ENCODE measurements at regions not wholly inside any gene's neighbourhood (a gene's known extent, or its start where the extent isn't known, plus 50 kb on each side); places are given as distances from the start of the nearest gene placed in this dataset.
A peak's percentile ranks its signal among the peaks of the same experiment; 100 is the strongest.

- H3K4me3 Mint-ChIP-seq = no peak overlapping the region
- no peaks in the 10 kb centered on the region for H3K36me3 Mint-ChIP-seq (ENCODE audit: low read depth)
- TF ChIP-seq, protein P1, sequence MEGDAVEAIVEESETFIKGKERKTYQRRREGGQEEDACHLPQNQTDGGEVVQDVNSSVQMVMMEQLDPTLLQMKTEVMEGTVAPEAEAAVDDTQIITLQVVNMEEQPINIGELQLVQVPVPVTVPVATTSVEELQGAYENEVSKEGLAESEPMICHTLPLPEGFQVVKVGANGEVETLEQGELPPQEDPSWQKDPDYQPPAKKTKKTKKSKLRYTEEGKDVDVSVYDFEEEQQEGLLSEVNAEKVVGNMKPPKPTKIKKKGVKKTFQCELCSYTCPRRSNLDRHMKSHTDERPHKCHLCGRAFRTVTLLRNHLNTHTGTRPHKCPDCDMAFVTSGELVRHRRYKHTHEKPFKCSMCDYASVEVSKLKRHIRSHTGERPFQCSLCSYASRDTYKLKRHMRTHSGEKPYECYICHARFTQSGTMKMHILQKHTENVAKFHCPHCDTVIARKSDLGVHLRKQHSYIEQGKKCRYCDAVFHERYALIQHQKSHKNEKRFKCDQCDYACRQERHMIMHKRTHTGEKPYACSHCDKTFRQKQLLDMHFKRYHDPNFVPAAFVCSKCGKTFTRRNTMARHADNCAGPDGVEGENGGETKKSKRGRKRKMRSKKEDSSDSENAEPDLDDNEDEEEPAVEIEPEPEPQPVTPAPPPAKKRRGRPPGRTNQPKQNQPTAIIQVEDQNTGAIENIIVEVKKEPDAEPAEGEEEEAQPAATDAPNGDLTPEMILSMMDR (IDR thresholded peaks at IDR 0.05) = no peak
- no peak overlapping the region for H3K27ac Mint-ChIP-seq
- H3K27me3 Mint-ChIP-seq (ENCODE audit: insufficient read depth) = peaks cover 1% of the 10 kb centered on the region; the same call in 1 of the 2 replicates
- no peak for DNase-seq
- peaks cover 52% of the 10 kb centered on the region for H3K9me3 Mint-ChIP-seq
- no peaks in the 10 kb centered on the region for H3K4me1 Mint-ChIP-seq (ENCODE audit: low read depth)
Observed at GRCh38 chr1:232725305-232726047, 79.7 kb upstream of the MAP10 start.

GRCh38 chr1:232726048-232726779 lies 79.0 kb upstream of the MAP10 start:
- no peaks in the 10 kb centered on the region for H3K36me3 Mint-ChIP-seq (ENCODE audit: low read depth)
- no peak overlapping the region for H3K4me3 Mint-ChIP-seq
- TF ChIP-seq, protein P1 (IDR thresholded peaks at IDR 0.05) = no peak
- no peak overlapping the region for H3K27ac Mint-ChIP-seq
- H3K27me3 Mint-ChIP-seq (ENCODE audit: insufficient read depth) = peaks cover 1% of the 10 kb centered on the region; the same call in 1 of the 2 replicates
- DNase-seq = peak; percentile 8
- no peaks in the 10 kb centered on the region for H3K4me1 Mint-ChIP-seq (ENCODE audit: low read depth)
- peaks cover 52% of the 10 kb centered on the region for H3K9me3 Mint-ChIP-seq

GRCh38 chr1:232728507-232729263 lies 76.5 kb upstream of the MAP10 start:
- no peaks in the 10 kb centered on the region for H3K36me3 Mint-ChIP-seq (ENCODE audit: low read depth)
- H3K4me3 Mint-ChIP-seq = no peak overlapping the region
- no peak for DNase-seq
- H3K4me1 Mint-ChIP-seq (ENCODE audit: low read depth) = no peaks in the 10 kb centered on the region
- TF ChIP-seq, protein P1 (IDR thresholded peaks at IDR 0.05) = no peak
- peaks cover 50% of the 10 kb centered on the region for H3K9me3 Mint-ChIP-seq
- peaks cover 1% of the 10 kb centered on the region; the same call in 1 of the 2 replicates for H3K27me3 Mint-ChIP-seq (ENCODE audit: insufficient read depth)
- no peak overlapping the region for H3K27ac Mint-ChIP-seq

DNA sequence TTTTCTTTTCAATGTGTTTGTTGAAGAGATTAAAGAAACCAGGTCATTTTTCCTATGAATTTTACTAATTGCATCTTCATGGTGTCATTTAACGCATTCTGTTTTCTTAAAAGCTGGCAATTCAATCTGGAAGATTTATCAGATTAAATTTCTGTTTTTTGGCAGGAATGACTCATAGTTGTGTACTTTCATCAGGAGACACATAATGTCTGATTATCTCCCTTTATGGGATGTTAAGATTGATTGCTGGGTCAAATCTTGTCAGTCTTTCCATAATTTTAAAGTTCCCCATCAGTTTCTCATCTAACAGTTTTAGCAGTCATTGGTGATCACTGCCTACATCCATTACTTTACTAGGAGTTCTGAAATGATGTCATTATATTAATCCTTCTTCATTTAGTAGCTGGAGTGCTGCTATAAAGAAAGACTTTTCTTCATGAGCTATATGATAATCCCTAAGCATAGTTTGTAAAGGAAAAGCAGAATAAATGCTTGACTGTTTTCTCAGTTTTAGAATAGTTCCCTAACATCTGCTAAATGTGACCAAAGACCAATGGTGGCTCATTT lies 72.8 kb upstream of the MAP10 start:
- no peak for DNase-seq
- TF ChIP-seq, protein P1 (IDR thresholded peaks at IDR 0.05) = no peak
- H3K9me3 Mint-ChIP-seq = peaks cover 53% of the 10 kb centered on the region
- H3K4me3 Mint-ChIP-seq = no peak overlapping the region
- H3K36me3 Mint-ChIP-seq (ENCODE audit: low read depth) = no peaks in the 10 kb centered on the region
- H3K4me1 Mint-ChIP-seq (ENCODE audit: low read depth) = no peaks in the 10 kb centered on the region
- H3K27ac Mint-ChIP-seq = no peak overlapping the region
- peaks cover 1% of the 10 kb centered on the region for H3K27me3 Mint-ChIP-seq (ENCODE audit: insufficient read depth)

DNA sequence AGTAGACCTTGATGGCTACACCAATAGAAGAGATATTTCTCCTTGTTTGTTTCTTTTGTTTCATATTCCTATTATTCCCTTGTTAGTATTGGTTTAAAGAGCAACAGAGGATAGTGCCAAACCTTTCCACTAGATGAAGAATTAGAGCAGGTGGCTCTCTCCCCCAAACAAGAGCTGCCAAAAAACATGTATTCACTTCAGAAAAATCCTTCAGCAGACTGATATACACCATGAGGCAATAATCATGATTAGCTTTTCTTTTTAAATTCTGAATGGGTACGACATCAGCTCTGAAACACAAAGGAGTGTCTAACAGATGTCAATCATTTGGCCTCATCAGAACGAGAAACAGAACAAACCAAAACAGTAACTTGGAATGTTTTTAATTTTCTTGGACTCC lies 67.3 kb upstream of the MAP10 start:
- TF ChIP-seq, protein P1 (IDR thresholded peaks at IDR 0.05) = no peak
- H3K27me3 Mint-ChIP-seq (ENCODE audit: insufficient read depth) = peaks cover 2% of the 10 kb centered on the region
- no peak for DNase-seq
- H3K4me1 Mint-ChIP-seq (ENCODE audit: low read depth) = no peaks in the 10 kb centered on the region
- no peak overlapping the region for H3K4me3 Mint-ChIP-seq
- H3K9me3 Mint-ChIP-seq = peaks cover 47% of the 10 kb centered on the region
- no peak overlapping the region for H3K27ac Mint-ChIP-seq
- no peaks in the 10 kb centered on the region for H3K36me3 Mint-ChIP-seq (ENCODE audit: low read depth)
